Type B pancreatic cell (in vitro differentiated cells): ENCODE measurements at regions not wholly inside any gene's neighbourhood (a gene's known extent, or its start where the extent isn't known, plus 50 kb on each side); places are given as distances from the start of the nearest gene placed in this dataset.
A peak's percentile ranks its signal among the peaks of the same experiment; 100 is the strongest.

Experiments used
- DNase-seq: peaks from one replicate; pipeline ENCODE4 v3.0.0; 2021; ENCODE audit warnings: mixed read lengths; ENCODE audit not compliant: unreplicated experiment; ENCODE audit errors: extremely low spot score
- H3K27ac Mint-ChIP-seq: 2 replicates; pipeline ENCODE4 v1.8.0; 2021; ENCODE audit warnings: mild to moderate bottlenecking, mixed read lengths
- H3K27me3 Mint-ChIP-seq: 2 replicates; pipeline ENCODE4 v1.8.0; 2021; ENCODE audit warnings: mixed read lengths
- H3K36me3 Mint-ChIP-seq: 2 replicates; pipeline ENCODE4 v1.8.0; 2021; ENCODE audit warnings: mixed read lengths
- H3K4me1 Mint-ChIP-seq: one replicate; pipeline ENCODE4 v1.8.0; 2021; ENCODE audit warnings: mixed read lengths; ENCODE audit not compliant: unreplicated experiment
- H3K4me3 Mint-ChIP-seq: 2 replicates; pipeline ENCODE4 v1.8.0; 2021; ENCODE audit warnings: mild to moderate bottlenecking, mixed read lengths
- H3K9me3 Mint-ChIP-seq: 2 replicates; pipeline ENCODE4 v1.8.0; 2021; ENCODE audit warnings: mixed read lengths
- CTCF ChIP-seq: fragments of 200-600 bp; sonication (generic); conservative IDR thresholded peaks from 2 replicates; pipeline ENCODE4 v1.5.0; 2021; ENCODE audit warnings: antibody characterized with exemption, mild to moderate bottlenecking

GRCh38 chr4:24330172-24330571, 254.2 kb downstream of the DHX15 start:
- H3K4me1 Mint-ChIP-seq = no peaks in the 10 kb centered on the region
- no peak for DNase-seq
- no peaks in the 10 kb centered on the region for H3K9me3 Mint-ChIP-seq
- no peak overlapping the region for H3K4me3 Mint-ChIP-seq
- H3K36me3 Mint-ChIP-seq = no peaks in the 10 kb centered on the region
- H3K27ac Mint-ChIP-seq = no peak overlapping the region
- TF ChIP-seq CTCF = no peak
- H3K27me3 Mint-ChIP-seq = peaks cover 8% of the 10 kb centered on the region

GRCh38 chr4:24328711-24329110, 255.6 kb downstream of the DHX15 start:
- Mint-ChIP-seq H3K36me3 (no peaks in the 10 kb centered on the region), H3K9me3 (no peaks in the 10 kb centered on the region), H3K4me3 (peak overlapping the region; percentile 25), H3K27ac (no peak overlapping the region), H3K4me1 (no peaks in the 10 kb centered on the region), H3K27me3 (peaks cover 19% of the 10 kb centered on the region)
- no peak for TF ChIP-seq CTCF
- DNase-seq = no peak

- Mint-ChIP-seq H3K36me3 (no peaks in the 10 kb centered on the region), H3K4me3 (peak overlapping the region; percentile 25)
- TF ChIP-seq CTCF = no peak
These were observed 256.0 kb downstream of the DHX15 start for GRCh38 chr4:24328310-24328709.

GRCh38 chr4:24322995-24323394, 261.4 kb downstream of the DHX15 start:
- H3K27me3 Mint-ChIP-seq = peaks cover 44% of the 10 kb centered on the region
- H3K4me1 Mint-ChIP-seq = no peaks in the 10 kb centered on the region
- H3K4me3 Mint-ChIP-seq = peak overlapping the region; percentile 84
- H3K9me3 Mint-ChIP-seq = no peaks in the 10 kb centered on the region
- no peak for DNase-seq
- no peak for TF ChIP-seq CTCF
- H3K36me3 Mint-ChIP-seq = peaks cover 3% of the 10 kb centered on the region
- peak overlapping the region; percentile 98 for H3K27ac Mint-ChIP-seq

More at GRCh38 chr4:24328310-24328709, 256.0 kb downstream of the DHX15 start:
- Mint-ChIP-seq H3K27ac (no peak overlapping the region), H3K27me3 (peaks cover 23% of the 10 kb centered on the region), H3K9me3 (no peaks in the 10 kb centered on the region), H3K4me1 (no peaks in the 10 kb centered on the region)
- no peak for DNase-seq

- no peak for DNase-seq
- Mint-ChIP-seq H3K4me1 (peaks cover 4% of the 10 kb centered on the region), H3K4me3 (peak overlapping the region; percentile 84), H3K36me3 (peaks cover 3% of the 10 kb centered on the region), H3K27me3 (peaks cover 44% of the 10 kb centered on the region), H3K9me3 (no peaks in the 10 kb centered on the region), H3K27ac (peak overlapping the region; percentile 98)
- no peak for TF ChIP-seq CTCF
These were observed 261.8 kb downstream of the DHX15 start for GRCh38 chr4:24322511-24322910.

- TF ChIP-seq CTCF = no peak
- Mint-ChIP-seq H3K27me3 (peaks cover 43% of the 10 kb centered on the region), H3K36me3 (peaks cover 3% of the 10 kb centered on the region), H3K9me3 (no peaks in the 10 kb centered on the region), H3K27ac (peak overlapping the region; percentile 98), H3K4me3 (no peak overlapping the region), H3K4me1 (peaks cover 4% of the 10 kb centered on the region)
- DNase-seq = no peak
These were observed 262.7 kb downstream of the DHX15 start for GRCh38 chr4:24321616-24322015.
